ENCODE measurements at regions not wholly inside any gene's neighbourhood (a gene's known extent, or its start where the extent isn't known, plus 50 kb on each side); places are given as distances from the start of the nearest gene placed in this dataset.

- TF ChIP-seq CTCF (conservative IDR thresholded peaks at IDR 0.05) (no peak), ZFX (IDR thresholded peaks at IDR 0.05) (no peak)
These were observed 226.2 kb upstream of the ZSWIM2 start for GRCh38 chr2:187075199-187075635.
